Endothelial cell of umbilical vein (primary cell): ENCODE measurements at regions not wholly inside any gene's neighbourhood (a gene's known extent, or its start where the extent isn't known, plus 50 kb on each side); places are given as distances from the start of the nearest gene placed in this dataset.

Experiments used
- CTCF ChIP-seq, 2 donors: IDR thresholded peaks; 1 replicate in 1 of 2; 2 replicates in 1 of 2; pipeline ENCODE4 v1.5.1; 2011; ENCODE audit warnings: low read length in 2 of 2, mild to moderate bottlenecking in 2 of 2, moderate library complexity in 2 of 2, control low read depth in 1 of 2, inconsistent platforms in 1 of 2, low read depth in 1 of 2; ENCODE audit not compliant: insufficient read depth in 1 of 2; ENCODE audit errors: extremely low read depth in 1 of 2
- GATA2 ChIP-seq: IDR thresholded peaks from 2 replicates; pipeline ENCODE4 v1.7.0; 2011; ENCODE audit warnings: low read depth, mild to moderate bottlenecking, moderate library complexity, mixed read lengths, low read length; ENCODE audit not compliant: insufficient read length, insufficient read depth
- MAX ChIP-seq: IDR thresholded peaks from 2 replicates; pipeline ENCODE4 v1.6.1; 2011; ENCODE audit not compliant: insufficient read depth, insufficient read length

GRCh38 chr3:112745567-112746248 is 101.0 kb downstream of the CD200R1L start:
- no peak for TF ChIP-seq CTCF (IDR thresholded peaks at IDR 0.05; ENCODE audit: extremely low read depth in 1 of 2, insufficient read depth in 1 of 2, low read depth in 1 of 2, low read length in 2 of 2)
- TF ChIP-seq GATA2, result no peak
- no peak for TF ChIP-seq MAX
